GM23248 (cell line): ENCODE measurements at regions not wholly inside any gene's neighbourhood (a gene's known extent, or its start where the extent isn't known, plus 50 kb on each side); places are given as distances from the start of the nearest gene placed in this dataset.

Experiments
- EZH2 ChIP-seq: fragments of 200-600 bp; sonication (generic); IDR thresholded peaks from 2 replicates; pipeline ENCODE4 v1.6.1; 2018; ENCODE audit warnings: antibody characterized with exemption, mild to moderate bottlenecking; ENCODE audit not compliant: insufficient read depth, poor library complexity, severe bottlenecking
- EZH2phosphoT487 ChIP-seq: fragments of 200-600 bp; sonication (generic); IDR thresholded peaks from 2 replicates; pipeline ENCODE4 v1.6.1; 2018; ENCODE audit warnings: antibody characterized with exemption, moderate library complexity, mild to moderate bottlenecking, low read depth; ENCODE audit not compliant: insufficient read depth

DNA sequence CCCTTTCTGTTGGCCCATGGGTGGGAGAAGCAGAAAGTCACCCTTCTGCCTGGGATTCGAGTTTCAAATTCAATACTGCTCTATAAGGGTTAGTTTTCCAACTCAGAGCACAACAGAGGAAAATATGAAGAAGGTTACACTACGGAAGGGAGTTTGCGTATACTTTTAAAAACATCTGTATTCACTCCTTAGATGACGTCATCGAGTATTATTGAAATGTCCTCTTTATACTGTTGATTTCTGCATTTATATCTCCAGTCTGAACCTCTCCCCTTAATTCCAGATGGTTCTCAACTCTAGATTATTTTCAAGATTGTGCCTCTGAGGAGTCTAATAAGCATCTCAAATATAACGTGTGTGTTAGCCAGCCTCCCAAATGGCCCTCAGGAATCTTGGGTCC is 249.1 kb downstream of the MAP2K4 start:
- TF ChIP-seq EZH2 (no peak), EZH2phosphoT487 (no peak)
